ENCODE measurements at regions not wholly inside any gene's neighbourhood (a gene's known extent, or its start where the extent isn't known, plus 50 kb on each side); places are given as distances from the start of the nearest gene placed in this dataset.

DNA sequence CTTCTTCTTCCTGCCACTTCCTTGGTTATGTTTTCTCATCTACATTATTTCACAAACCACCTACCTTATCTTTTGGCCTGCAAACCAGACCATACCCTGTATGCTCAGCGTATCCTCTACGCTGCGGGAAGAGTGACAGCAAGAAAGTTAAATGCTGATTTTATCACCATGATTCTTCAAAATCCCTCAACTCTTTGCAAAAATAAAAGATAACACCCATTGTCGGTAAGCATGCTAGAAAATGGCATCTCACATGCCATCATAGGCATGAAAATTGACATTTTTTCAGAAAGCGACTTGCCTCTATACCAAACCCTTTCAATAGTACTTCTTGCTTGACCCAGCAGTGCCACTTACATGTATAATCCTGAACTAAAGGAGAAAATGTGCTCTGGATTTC is 102.0 kb downstream of the HPGD start:
- no peaks in the 10 kb centered on the region for H3K27me3 ChIP-seq (ENCODE audit: control insufficient read depth, insufficient read depth, low read length)
- DNase-seq (ENCODE audit: low read depth in 2 of 2): no peak
- no peaks in the 10 kb centered on the region for H3K36me3 ChIP-seq (ENCODE audit: control insufficient read depth, insufficient read depth, low read length)
- H3K4me3 ChIP-seq (replicated peaks in 1 of 4; ENCODE audit: control extremely low read depth in 1 of 4, insufficient read depth in 1 of 4, low read depth in 3 of 4, low read length in 4 of 4): no peak overlapping the region
- no peaks in the 10 kb centered on the region for H3K9me3 ChIP-seq (ENCODE audit: control insufficient read depth, insufficient read depth, low read depth, low read length)
- H4K20me1 ChIP-seq (ENCODE audit: control insufficient read depth, extremely low read depth, insufficient read depth, low read length): no peaks in the 10 kb centered on the region
- no peak overlapping the region for H2AFZ ChIP-seq (ENCODE audit: low read length)
- H3K79me2 ChIP-seq (ENCODE audit: control insufficient read depth, insufficient read depth, low read length): no peaks in the 10 kb centered on the region
- no peak overlapping the region for H3K9ac ChIP-seq (ENCODE audit: insufficient read depth, low read length)
- H3K27ac ChIP-seq (ENCODE audit: insufficient read depth, low read length): no peak overlapping the region
- TF ChIP-seq CTCF (conservative IDR thresholded peaks at IDR 0.05 in 1 of 2, IDR thresholded peaks at IDR 0.05 in 1 of 2; ENCODE audit: low read depth in 1 of 2, low read length in 2 of 2) (no peak), EZH2 (IDR thresholded peaks at IDR 0.05; ENCODE audit: low read length, missing control alignments) (no peak)
- no peaks in the 10 kb centered on the region for H3K4me1 ChIP-seq (ENCODE audit: control insufficient read depth, extremely low read depth, insufficient read depth, low read length)
- H3K4me2 ChIP-seq (ENCODE audit: extremely low read depth, insufficient read depth, low read length): no peak overlapping the region

GRCh38 chr4:174418640-174419212 is 103.6 kb downstream of the HPGD start:
- TF ChIP-seq EZH2 (IDR thresholded peaks at IDR 0.05; ENCODE audit: low read length, missing control alignments) (no peak), CTCF (conservative IDR thresholded peaks at IDR 0.05 in 1 of 2, IDR thresholded peaks at IDR 0.05 in 1 of 2; ENCODE audit: low read depth in 1 of 2, low read length in 2 of 2) (no peak)
- H4K20me1 ChIP-seq (ENCODE audit: control insufficient read depth, extremely low read depth, insufficient read depth, low read length): no peaks in the 10 kb centered on the region
- H3K27ac ChIP-seq (ENCODE audit: insufficient read depth, low read length): no peak overlapping the region
- no peaks in the 10 kb centered on the region for H3K79me2 ChIP-seq (ENCODE audit: control insufficient read depth, insufficient read depth, low read length)
- no peaks in the 10 kb centered on the region for H3K27me3 ChIP-seq (ENCODE audit: control insufficient read depth, insufficient read depth, low read length)
- H3K4me1 ChIP-seq (ENCODE audit: control insufficient read depth, extremely low read depth, insufficient read depth, low read length): no peaks in the 10 kb centered on the region
- peak in 1 of 2 donors; percentile 25 for DNase-seq (ENCODE audit: low read depth in 2 of 2)
- H3K36me3 ChIP-seq (ENCODE audit: control insufficient read depth, insufficient read depth, low read length): no peaks in the 10 kb centered on the region
- H3K9me3 ChIP-seq (ENCODE audit: control insufficient read depth, insufficient read depth, low read depth, low read length): no peaks in the 10 kb centered on the region
- no peak overlapping the region for H3K4me3 ChIP-seq (replicated peaks in 1 of 4; ENCODE audit: control extremely low read depth in 1 of 4, insufficient read depth in 1 of 4, low read depth in 3 of 4, low read length in 4 of 4)
- no peak overlapping the region for H2AFZ ChIP-seq (ENCODE audit: low read length)
- H3K9ac ChIP-seq (ENCODE audit: insufficient read depth, low read length): no peak overlapping the region
- H3K4me2 ChIP-seq (ENCODE audit: extremely low read depth, insufficient read depth, low read length): no peak overlapping the region

GRCh38 chr4:174408841-174409552 is 113.3 kb downstream of the HPGD start:
- H3K9me3 ChIP-seq (ENCODE audit: control insufficient read depth, insufficient read depth, low read depth, low read length): no peaks in the 10 kb centered on the region
- TF ChIP-seq EZH2 (IDR thresholded peaks at IDR 0.05; ENCODE audit: low read length, missing control alignments): no peak
- no peak for TF ChIP-seq CTCF (conservative IDR thresholded peaks at IDR 0.05 in 1 of 2, IDR thresholded peaks at IDR 0.05 in 1 of 2; ENCODE audit: low read depth in 1 of 2, low read length in 2 of 2)
- H3K9ac ChIP-seq (ENCODE audit: insufficient read depth, low read length): no peak overlapping the region
- H3K27ac ChIP-seq (ENCODE audit: insufficient read depth, low read length): no peak overlapping the region
- H4K20me1 ChIP-seq (ENCODE audit: control insufficient read depth, extremely low read depth, insufficient read depth, low read length): no peaks in the 10 kb centered on the region
- no peaks in the 10 kb centered on the region for H3K27me3 ChIP-seq (ENCODE audit: control insufficient read depth, insufficient read depth, low read length)
- H3K79me2 ChIP-seq (ENCODE audit: control insufficient read depth, insufficient read depth, low read length): no peaks in the 10 kb centered on the region
- H3K36me3 ChIP-seq (ENCODE audit: control insufficient read depth, insufficient read depth, low read length): no peaks in the 10 kb centered on the region
- H3K4me3 ChIP-seq (replicated peaks in 1 of 4; ENCODE audit: control extremely low read depth in 1 of 4, insufficient read depth in 1 of 4, low read depth in 3 of 4, low read length in 4 of 4): no peak overlapping the region
- H3K4me2 ChIP-seq (ENCODE audit: extremely low read depth, insufficient read depth, low read length): no peak overlapping the region
- DNase-seq (ENCODE audit: low read depth in 2 of 2): no peak
- H3K4me1 ChIP-seq (ENCODE audit: control insufficient read depth, extremely low read depth, insufficient read depth, low read length): no peaks in the 10 kb centered on the region
- no peak overlapping the region for H2AFZ ChIP-seq (ENCODE audit: low read length)

Data from fibroblast of lung (primary cell).